Dermis blood vessel endothelial cell (primary cell): ENCODE measurements at regions not wholly inside any gene's neighbourhood (a gene's known extent, or its start where the extent isn't known, plus 50 kb on each side); places are given as distances from the start of the nearest gene placed in this dataset.
"Not testable (repeated sequence)": the region's sequence is repeated elsewhere in the genome, so short reads cannot be mapped to it uniquely, and the experiment has no call there.

ENCODE experiments used
- DNase-seq: peaks from one replicate; pipeline ENCODE4 v3.0.0; 2010

- no peak for DNase-seq
Observed at GRCh38 chr3:150124142-150124541, 153.4 kb upstream of the PFN2 start.

GRCh38 chr3:150123249-150123648, 152.6 kb upstream of the PFN2 start:
- not testable (repeated sequence) for DNase-seq

- DNase-seq, result no peak
Observed at GRCh38 chr3:150118219-150118618, 147.5 kb upstream of the PFN2 start.

GRCh38 chr3:150117076-150117475, 146.4 kb upstream of the PFN2 start:
- no peak for DNase-seq

- DNase-seq, result no peak
Observed at GRCh38 chr3:150116196-150116595, 145.5 kb upstream of the PFN2 start.

GRCh38 chr3:150114873-150115540, 144.3 kb upstream of the PFN2 start:
- DNase-seq, result peak; percentile 2

GRCh38 chr3:150114273-150114672, 143.6 kb upstream of the PFN2 start:
- DNase-seq, result no peak

GRCh38 chr3:150110097-150110496, 139.4 kb upstream of the PFN2 start:
- no peak for DNase-seq

- no peak for DNase-seq
Observed at GRCh38 chr3:150107429-150108175, 136.9 kb upstream of the PFN2 start.

GRCh38 chr3:150106740-150107428, 136.2 kb upstream of the PFN2 start:
- DNase-seq, result no peak

GRCh38 chr3:150105886-150106612, 135.4 kb upstream of the PFN2 start:
- DNase-seq, result no peak

- no peak for DNase-seq
Observed at GRCh38 chr3:150105025-150105424, 134.3 kb upstream of the PFN2 start.

- no peak for DNase-seq
Observed at GRCh38 chr3:150104564-150104963, 133.9 kb upstream of the PFN2 start.

- DNase-seq, result no peak
Observed at GRCh38 chr3:150101016-150101415, 130.3 kb upstream of the PFN2 start.

- no peak for DNase-seq
Observed at GRCh38 chr3:150098621-150099020, 127.9 kb upstream of the PFN2 start.

- DNase-seq, result no peak
Observed at GRCh38 chr3:150097588-150097890, 126.8 kb upstream of the PFN2 start.

- no peak for DNase-seq
Observed at GRCh38 chr3:150096700-150097587, 126.2 kb upstream of the PFN2 start.

- DNase-seq, result peak; percentile 30
Observed at GRCh38 chr3:150094150-150094933, 123.6 kb upstream of the PFN2 start.

GRCh38 chr3:150091626-150092025, 120.9 kb upstream of the PFN2 start:
- no peak for DNase-seq

- no peak for DNase-seq
Observed at GRCh38 chr3:150090877-150091276, 120.2 kb upstream of the PFN2 start.

- DNase-seq, result no peak
Observed at GRCh38 chr3:150090006-150090405, 119.3 kb upstream of the PFN2 start.
